Panc1 (cell line): ENCODE measurements at regions not wholly inside any gene's neighbourhood (a gene's known extent, or its start where the extent isn't known, plus 50 kb on each side); places are given as distances from the start of the nearest gene placed in this dataset.

Experiments
- ATAC-seq: fragments of 200-7000 bp; cut with Tn5 transposase; 2 replicates; pipeline ENCODE4 v1.9.1; 2020; ENCODE audit warnings: mild to moderate bottlenecking, moderate library complexity
- BruUV-seq: library from RNA; stranded (reverse); fragments of 400-500 nt; replicated peaks from 2 replicates; lab custom pipeline; 2021; lab: Mats Ljungman, UMichigan
- CTCF ChIA-PET: fragments of 300-600 bp; sonication (Branson Sonifier 250); formaldehyde crosslinking; loops from one replicate; lab custom pipeline; 2022; ENCODE audit warnings: antibody characterized with exemption; lab: Charles Lee
- POLR2A ChIA-PET: fragments of 300-600 bp; sonication (Branson Sonifier 250); formaldehyde crosslinking; loops from one replicate; lab custom pipeline; 2022; ENCODE audit warnings: antibody characterized with exemption; lab: Charles Lee
- DNase-seq: peaks from one replicate; pipeline ENCODE4 v3.0.0-alpha.2; 2010; ENCODE audit warnings: low read depth, low spot score
- H3K27ac ChIP-seq: 2 replicates; pipeline ENCODE4 v1.5.1; 2011; ENCODE audit warnings: mild to moderate bottlenecking, low read length, inconsistent platforms
- H3K27me3 ChIP-seq: fragments of 200-500 bp; sonication (Bioruptor generic); 2 replicates; pipeline ENCODE4 v1.6.0; 2014; ENCODE audit warnings: low read length, inconsistent platforms; ENCODE audit not compliant: control insufficient read depth, insufficient read depth
- H3K36me3 ChIP-seq: fragments of 200-500 bp; sonication (Bioruptor generic); 2 replicates; pipeline ENCODE4 v1.5.1; 2014; ENCODE audit warnings: inconsistent platforms, mild to moderate bottlenecking, low read length, moderate library complexity; ENCODE audit not compliant: control insufficient read depth, insufficient read depth
- H3K4me1 ChIP-seq: 2 replicates; pipeline ENCODE4 v1.5.1; 2011; ENCODE audit warnings: inconsistent platforms, mild to moderate bottlenecking, low read length, moderate library complexity; ENCODE audit not compliant: control insufficient read depth, insufficient read depth
- H3K4me3 ChIP-seq, 2 experiments: 2 replicates each; pipeline ENCODE4 v1.5.1; 2011 to 2012; ENCODE audit warnings: low read depth in 2 of 2, low read length in 2 of 2, mild to moderate bottlenecking in 2 of 2, inconsistent platforms in 1 of 2, moderate library complexity in 1 of 2
- H3K9me3 ChIP-seq: fragments of 200-500 bp; sonication (Bioruptor generic); 2 replicates; pipeline ENCODE4 v1.5.1; 2014; ENCODE audit warnings: low read depth, mild to moderate bottlenecking, inconsistent platforms, low read length, moderate library complexity; ENCODE audit not compliant: control insufficient read depth, insufficient read depth
- CTCF ChIP-seq: fragments of 450-650 bp; IDR thresholded peaks from 2 replicates; pipeline ENCODE4 v1.5.1; 2017; ENCODE audit warnings: mild to moderate bottlenecking
- POLR2AphosphoS5 ChIP-seq: IDR thresholded peaks from 2 replicates; pipeline ENCODE4 v1.6.1; 2012; ENCODE audit warnings: mild to moderate bottlenecking, low read depth, low read length, moderate library complexity
- REST ChIP-seq, 2 experiments: IDR thresholded peaks; 2 replicates each; pipeline ENCODE4 v1.6.1; 2011 to 2012; ENCODE audit warnings: low read depth in 2 of 2, control low read depth in 1 of 2, low read length in 1 of 2, mild to moderate bottlenecking in 1 of 2, moderate library complexity in 1 of 2; ENCODE audit not compliant: insufficient read depth in 1 of 2
- SIN3A ChIP-seq: IDR thresholded peaks from 2 replicates; pipeline ENCODE4 v1.6.1; 2012; ENCODE audit warnings: low read depth, mild to moderate bottlenecking, low read length, moderate library complexity, borderline replicate concordance; ENCODE audit not compliant: insufficient read depth
- TCF7L2 ChIP-seq: IDR thresholded peaks from 2 replicates; pipeline ENCODE4 v1.6.1; 2011; ENCODE audit warnings: mild to moderate bottlenecking, low read depth, low read length, inconsistent platforms
- in situ Hi-C: cut with HindIII; loops from 2 replicates; pipeline ENCODE4 v1.10.0; 2016; ENCODE audit warnings: low sequenced_read_pairs, low pct_unique_long_range_greater_than_20kb
- intact Hi-C: fragments of 100-400 bp; cut with micrococcal nuclease; formaldehyde crosslinking; loops from one replicate; pipeline ENCODE4 v1.10.0; 2022; ENCODE audit not compliant: unreplicated experiment

GRCh38 chr18:51754566-51754965, 557.1 kb upstream of the MEX3C start:
- no peak for ATAC-seq
- Histone ChIP-seq H3K27me3 (no peaks in the 10 kb centered on the region), H3K4me1 (no peaks in the 10 kb centered on the region), H3K4me3 (no peak overlapping the region), H3K27ac (no peak overlapping the region), H3K36me3 (no peaks in the 10 kb centered on the region), H3K9me3 (no peaks in the 10 kb centered on the region)
- TF ChIP-seq POLR2AphosphoS5 (no peak), REST (IDR thresholded peaks at IDR 0.05; ENCODE audit: insufficient read depth in 1 of 2, low read depth in 2 of 2, low read length in 1 of 2) (no peak), CTCF (no peak), TCF7L2 (no peak), SIN3A (no peak)
- DNase-seq = no peak
- CTCF ChIA-PET = no interaction called here
- intact Hi-C loops (no loop called here), in situ Hi-C loops (no loop called here)
- no TSS peak for BruUV-seq
- POLR2A ChIA-PET = no interaction called here

DNA sequence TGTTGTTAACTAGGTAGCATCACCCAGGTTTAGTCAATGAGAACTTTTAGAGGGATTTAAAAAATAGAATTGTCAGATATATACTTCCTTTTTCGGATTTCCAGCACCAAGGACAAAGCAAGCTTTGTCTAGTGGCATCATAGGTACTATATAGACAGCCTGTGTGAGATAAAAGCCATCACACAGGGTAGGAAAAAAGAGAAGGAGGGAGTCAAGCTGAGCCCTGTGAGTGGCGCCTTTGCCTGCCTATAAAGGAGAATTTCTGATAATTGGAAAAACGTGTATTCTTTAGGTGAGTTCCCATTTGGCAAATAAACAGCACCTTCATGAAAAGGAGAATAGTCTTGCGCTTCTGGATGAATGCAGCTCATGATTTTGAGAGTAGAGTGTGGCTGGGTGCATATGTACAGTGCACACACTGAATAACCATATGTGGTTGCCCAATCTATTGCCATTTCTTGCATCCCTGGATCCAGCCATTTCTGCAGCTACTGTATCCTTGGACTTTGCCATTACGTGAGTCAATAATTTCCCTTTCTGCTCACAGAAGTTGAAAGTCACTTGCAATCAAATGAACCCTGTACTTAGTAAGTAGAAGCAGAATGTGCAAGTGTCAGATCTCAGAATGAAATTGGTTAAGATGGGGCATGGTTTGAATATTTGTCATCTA, 559.9 kb upstream of the MEX3C start:
- DNase-seq (no peak), ATAC-seq (no peak)
- Histone ChIP-seq H3K27ac (no peak overlapping the region), H3K36me3 (no peaks in the 10 kb centered on the region), H3K27me3 (no peaks in the 10 kb centered on the region), H3K9me3 (no peaks in the 10 kb centered on the region), H3K4me1 (no peaks in the 10 kb centered on the region), H3K4me3 (no peak overlapping the region)
- intact Hi-C loops = no loop called here
- ChIA-PET CTCF (no interaction called here), POLR2A (no interaction called here)
- BruUV-seq = no TSS peak
- TF ChIP-seq REST (IDR thresholded peaks at IDR 0.05; ENCODE audit: insufficient read depth in 1 of 2, low read depth in 2 of 2, low read length in 1 of 2) = no peak
- TF ChIP-seq CTCF = no peak
- TF ChIP-seq TCF7L2 = no peak
- no peak for TF ChIP-seq POLR2AphosphoS5
- TF ChIP-seq SIN3A = no peak
- in situ Hi-C loops = no loop called here
